Mesenchymal stem cell (in vitro differentiated cells and primary cell): ENCODE measurements at regions not wholly inside any gene's neighbourhood (a gene's known extent, or its start where the extent isn't known, plus 50 kb on each side); places are given as distances from the start of the nearest gene placed in this dataset.

Source experiments
- DNase-seq: peaks from one replicate; pipeline ENCODE4 v3.0.0-alpha.2; 2013
- H2AFZ ChIP-seq: one replicate; pipeline ENCODE4 v1.6.1; 2013; ENCODE audit warnings: low read depth, mild to moderate bottlenecking, control low read depth, inconsistent platforms, low read length, moderate library complexity
- H2AK5ac ChIP-seq: 2 replicates; pipeline ENCODE4 v1.6.1; 2013; ENCODE audit warnings: low read length, moderate library complexity, mild to moderate bottlenecking, inconsistent platforms; ENCODE audit not compliant: severe bottlenecking
- H2BK120ac ChIP-seq: one replicate; pipeline ENCODE4 v1.6.1; 2013; ENCODE audit warnings: low read depth, mild to moderate bottlenecking, inconsistent platforms, low read length, moderate library complexity
- H2BK12ac ChIP-seq, 2 experiments: one replicate each; pipeline ENCODE4 v1.6.1; 2013; ENCODE audit warnings: inconsistent platforms in 2 of 2, low read length in 2 of 2, mild to moderate bottlenecking in 2 of 2, moderate library complexity in 2 of 2, control low read depth in 1 of 2
- H2BK15ac ChIP-seq: one replicate; pipeline ENCODE4 v1.6.1; 2013; ENCODE audit warnings: mild to moderate bottlenecking, low read depth, inconsistent platforms; ENCODE audit not compliant: poor library complexity, severe bottlenecking
- H2BK5ac ChIP-seq: 2 replicates; pipeline ENCODE4 v1.6.1; 2013; ENCODE audit warnings: low read depth, mild to moderate bottlenecking, low read length, control low read depth, inconsistent platforms; ENCODE audit not compliant: poor library complexity, severe bottlenecking
- H3K14ac ChIP-seq, 2 experiments: one replicate each; pipeline ENCODE4 v1.6.1; 2013; ENCODE audit warnings: inconsistent platforms in 2 of 2, low read length in 2 of 2, control low read depth in 1 of 2, mild to moderate bottlenecking in 1 of 2, moderate library complexity in 1 of 2
- H3K18ac ChIP-seq, 2 experiments: one replicate each; pipeline ENCODE4 v1.6.1; 2013; ENCODE audit warnings: inconsistent platforms in 2 of 2, low read length in 2 of 2, control low read depth in 1 of 2, low read depth in 1 of 2, mild to moderate bottlenecking in 1 of 2
- H3K23ac ChIP-seq, 2 experiments: one replicate each; pipeline ENCODE4 v1.6.1; 2013; ENCODE audit warnings: inconsistent platforms in 2 of 2, low read length in 2 of 2, mild to moderate bottlenecking in 2 of 2, moderate library complexity in 2 of 2, control low read depth in 1 of 2
- H3K27ac ChIP-seq: 2 replicates; pipeline ENCODE4 v1.5.1; 2013; ENCODE audit warnings: mild to moderate bottlenecking, moderate library complexity, low read length, control low read depth, inconsistent platforms; ENCODE audit not compliant: poor library complexity, severe bottlenecking
- H3K27me3 ChIP-seq, 2 experiments: 2 replicates each; pipeline versions ENCODE4 v1.6.1 to v1.7.0; 2013; ENCODE audit warnings: low read length in 2 of 2, mild to moderate bottlenecking in 2 of 2, moderate library complexity in 2 of 2, control low read depth in 1 of 2, inconsistent platforms in 1 of 2; ENCODE audit not compliant: control insufficient read depth in 1 of 2, insufficient read depth in 1 of 2
- H3K36me3 ChIP-seq, 2 experiments: 2 replicates each; pipeline versions ENCODE4 v1.6.1 to v1.7.0; 2013; ENCODE audit warnings: low read length in 2 of 2, control low read depth in 1 of 2, inconsistent platforms in 1 of 2, low read depth in 1 of 2, mild to moderate bottlenecking in 1 of 2; ENCODE audit not compliant: insufficient read depth in 2 of 2, control insufficient read depth in 1 of 2
- H3K4ac ChIP-seq, 2 experiments: one replicate each; pipeline ENCODE4 v1.6.1; 2013; ENCODE audit warnings: inconsistent platforms in 2 of 2, low read length in 2 of 2, mild to moderate bottlenecking in 2 of 2, moderate library complexity in 2 of 2, control low read depth in 1 of 2, low read depth in 1 of 2
- H3K4me1 ChIP-seq: 2 replicates; pipeline ENCODE4 v1.6.1; 2013; ENCODE audit warnings: low read depth, low read length, control low read depth; ENCODE audit not compliant: control insufficient read depth, insufficient read depth
- H3K4me2 ChIP-seq: 2 replicates; pipeline ENCODE4 v1.6.1; 2013; ENCODE audit warnings: low read length, mild to moderate bottlenecking, inconsistent platforms; ENCODE audit not compliant: poor library complexity, severe bottlenecking
- H3K4me3 ChIP-seq, 2 experiments: 2 replicates each; pipeline versions ENCODE4 v1.5.1 to v1.7.0; 2013; ENCODE audit warnings: low read length in 2 of 2, mild to moderate bottlenecking in 2 of 2, control low read depth in 1 of 2, low read depth in 1 of 2; ENCODE audit not compliant: insufficient read depth in 1 of 2
- H3K79me1 ChIP-seq: replicated peaks from 2 replicates; pipeline ENCODE4 v1.6.1; 2013; ENCODE audit warnings: mild to moderate bottlenecking, control low read depth, low read length, inconsistent platforms; ENCODE audit not compliant: poor library complexity, severe bottlenecking
- H3K9ac ChIP-seq: 2 replicates; pipeline ENCODE4 v1.7.0; 2013; ENCODE audit warnings: mild to moderate bottlenecking, low read length, moderate library complexity
- H3K9me3 ChIP-seq: 2 replicates; pipeline ENCODE4 v1.7.0; 2013; ENCODE audit warnings: mild to moderate bottlenecking, low read length; ENCODE audit not compliant: control insufficient read depth
- H4K8ac ChIP-seq: one replicate; pipeline ENCODE4 v1.6.1; 2013; ENCODE audit warnings: inconsistent platforms, mild to moderate bottlenecking, low read length, moderate library complexity
- H4K91ac ChIP-seq: one replicate; pipeline ENCODE4 v1.6.1; 2013; ENCODE audit warnings: mild to moderate bottlenecking, low read length, inconsistent platforms
- WGBS: methylation state at CpG from one replicate; pipeline ENCODE4 v1.1.7; 2013; ENCODE audit warnings: mixed read lengths; 5-methylcytosine and 5-hydroxymethylcytosine counted together

GRCh38 chr5:5933651-5934050 is 444.7 kb downstream of the MED10 start:
- Histone ChIP-seq H4K8ac (no peak overlapping the region), H3K4me1 (no peaks in the 10 kb centered on the region), H3K36me3 (no peaks in the 10 kb centered on the region), H3K9ac (no peak overlapping the region), H3K79me1 (no peaks in the 10 kb centered on the region), H3K9me3 (no peaks in the 10 kb centered on the region), H4K91ac (no peak overlapping the region), H3K4me2 (no peak overlapping the region), H3K23ac (no peak overlapping the region), H3K4me3 (no peak overlapping the region), H2BK15ac (no peak overlapping the region), H2BK12ac (no peak overlapping the region), H3K4ac (no peak overlapping the region), H3K18ac (no peak overlapping the region), H3K27ac (no peak overlapping the region), H3K14ac (no peak overlapping the region), H2AK5ac (no peak overlapping the region), H2BK5ac (no peak overlapping the region), H2AFZ (no peak overlapping the region), H3K27me3 (no peaks in the 10 kb centered on the region), H2BK120ac (no peak overlapping the region)
- 54% methylated on average over 3 of the region's 3 CpGs for WGBS
- no peak for DNase-seq

GRCh38 chr5:5932824-5933223 is 445.5 kb downstream of the MED10 start:
- H2AK5ac ChIP-seq, result no peak overlapping the region

GRCh38 chr5:5930561-5930960 is 447.8 kb downstream of the MED10 start:
- no peaks in the 10 kb centered on the region for H3K4me1 ChIP-seq
- no peak overlapping the region for H4K8ac ChIP-seq
- no peak overlapping the region for H3K14ac ChIP-seq
- H3K4ac ChIP-seq, result no peak overlapping the region
- no peak overlapping the region for H3K27ac ChIP-seq
- H3K18ac ChIP-seq, result no peak overlapping the region
- H3K4me2 ChIP-seq, result no peak overlapping the region
- no peak overlapping the region for H2BK15ac ChIP-seq
- no peaks in the 10 kb centered on the region for H3K27me3 ChIP-seq
- no peak for DNase-seq
- no peak overlapping the region for H3K23ac ChIP-seq
- H3K4me3 ChIP-seq, result no peak overlapping the region
- H2AFZ ChIP-seq, result no peak overlapping the region
- no peak overlapping the region for H2BK120ac ChIP-seq
- no peaks in the 10 kb centered on the region for H3K36me3 ChIP-seq
- no peaks in the 10 kb centered on the region for H3K9me3 ChIP-seq
- no peak overlapping the region for H2BK12ac ChIP-seq
- WGBS, result no CpG with 5 or more reads among the region's 2 CpGs
- H4K91ac ChIP-seq, result no peak overlapping the region
- H2BK5ac ChIP-seq, result no peak overlapping the region
- H2AK5ac ChIP-seq, result no peak overlapping the region
- no peaks in the 10 kb centered on the region for H3K79me1 ChIP-seq
- no peak overlapping the region for H3K9ac ChIP-seq

More at GRCh38 chr5:5932824-5933223, 445.5 kb downstream of the MED10 start:
- no peaks in the 10 kb centered on the region for H3K27me3 ChIP-seq
- H3K14ac ChIP-seq, result no peak overlapping the region
- WGBS, result 73% methylated on average over 5 of the region's 5 CpGs
- DNase-seq, result no peak
- H4K8ac ChIP-seq, result no peak overlapping the region
- no peak overlapping the region for H3K4me2 ChIP-seq
- H3K9ac ChIP-seq, result no peak overlapping the region
- H3K27ac ChIP-seq, result no peak overlapping the region
- H3K4me1 ChIP-seq, result no peaks in the 10 kb centered on the region
- H3K18ac ChIP-seq, result no peak overlapping the region
- no peak overlapping the region for H4K91ac ChIP-seq
- no peak overlapping the region for H2BK12ac ChIP-seq
- H3K36me3 ChIP-seq, result no peaks in the 10 kb centered on the region
- H3K9me3 ChIP-seq, result no peaks in the 10 kb centered on the region
- no peak overlapping the region for H2BK15ac ChIP-seq
- H2BK120ac ChIP-seq, result no peak overlapping the region
- no peak overlapping the region for H3K23ac ChIP-seq
- no peak overlapping the region for H3K4me3 ChIP-seq
- H3K79me1 ChIP-seq, result no peaks in the 10 kb centered on the region
- H2BK5ac ChIP-seq, result no peak overlapping the region
- H2AFZ ChIP-seq, result no peak overlapping the region
- H3K4ac ChIP-seq, result no peak overlapping the region

GRCh38 chr5:5929291-5930020 is 448.9 kb downstream of the MED10 start:
- H3K4me2 ChIP-seq, result no peak overlapping the region
- WGBS, result 64% methylated on average over 7 of the region's 7 CpGs
- no peak overlapping the region for H3K23ac ChIP-seq
- H3K4ac ChIP-seq, result no peak overlapping the region
- H2BK12ac ChIP-seq, result no peak overlapping the region
- no peak overlapping the region for H3K4me3 ChIP-seq
- H3K27me3 ChIP-seq, result no peaks in the 10 kb centered on the region
- no peak overlapping the region for H3K9ac ChIP-seq
- no peaks in the 10 kb centered on the region for H3K9me3 ChIP-seq
- H3K36me3 ChIP-seq, result no peaks in the 10 kb centered on the region
- no peak overlapping the region for H3K27ac ChIP-seq
- H3K4me1 ChIP-seq, result no peaks in the 10 kb centered on the region
- DNase-seq, result no peak
- no peaks in the 10 kb centered on the region for H3K79me1 ChIP-seq
- no peak overlapping the region for H3K14ac ChIP-seq
- H2BK15ac ChIP-seq, result no peak overlapping the region
- H4K91ac ChIP-seq, result no peak overlapping the region
- H3K18ac ChIP-seq, result no peak overlapping the region
- no peak overlapping the region for H4K8ac ChIP-seq
- H2BK5ac ChIP-seq, result no peak overlapping the region
- H2BK120ac ChIP-seq, result no peak overlapping the region
- no peak overlapping the region for H2AK5ac ChIP-seq
- H2AFZ ChIP-seq, result no peak overlapping the region
